ENCODE measurements at regions not wholly inside any gene's neighbourhood (a gene's known extent, or its start where the extent isn't known, plus 50 kb on each side); places are given as distances from the start of the nearest gene placed in this dataset.

GRCh38 chr4:23368081-23368697 is 521.7 kb downstream of the PPARGC1A start:
- no peaks in the 10 kb centered on the region for H3K36me3 ChIP-seq
- TF ChIP-seq CTCF (IDR thresholded peaks at IDR 0.05) (peak in 1 of 4 experiments; percentile 9), POLR2A (IDR thresholded peaks at IDR 0.05) (no peak)
- DNase-seq (ENCODE audit: low spot score) = no peak
- 62% methylated on average over 6 of the region's 6 CpGs for WGBS
- intact Hi-C loops (cut with DNase I) = no loop called here
- H3K4me1 ChIP-seq (replicated peaks) = no peaks in the 10 kb centered on the region
- H3K9me3 ChIP-seq = no peaks in the 10 kb centered on the region
- no peak overlapping the region for H3K4me3 ChIP-seq
- H3K27me3 ChIP-seq (replicated peaks; ENCODE audit: insufficient read depth) = no peaks in the 10 kb centered on the region
- H3K27ac ChIP-seq = no peak overlapping the region

GRCh38 chr4:23366557-23366906 is 523.3 kb downstream of the PPARGC1A start:
- TF ChIP-seq POLR2AphosphoS5 (IDR thresholded peaks at IDR 0.05) = no peak
- TF ChIP-seq CTCF (IDR thresholded peaks at IDR 0.05) = no peak
- no peak for TF ChIP-seq POLR2A (IDR thresholded peaks at IDR 0.05)
- DNase-seq (ENCODE audit: low spot score) = no peak
- H3K4me3 ChIP-seq = no peak overlapping the region
- H3K4me1 ChIP-seq (replicated peaks) = no peaks in the 10 kb centered on the region
- intact Hi-C loops (cut with DNase I) = no loop called here
- no peaks in the 10 kb centered on the region for H3K9me3 ChIP-seq
- H3K27me3 ChIP-seq (replicated peaks; ENCODE audit: insufficient read depth) = no peaks in the 10 kb centered on the region
- 87% methylated on average over 1 of the region's 1 CpG for WGBS
- H3K27ac ChIP-seq = no peak overlapping the region
- no peaks in the 10 kb centered on the region for H3K36me3 ChIP-seq

- Histone ChIP-seq H3K27ac (no peak overlapping the region), H3K36me3 (no peaks in the 10 kb centered on the region), H3K27me3 (replicated peaks; ENCODE audit: insufficient read depth) (no peaks in the 10 kb centered on the region), H3K9me3 (no peaks in the 10 kb centered on the region), H3K4me3 (no peak overlapping the region), H3K4me1 (replicated peaks) (no peaks in the 10 kb centered on the region)
- 52% methylated on average over 2 of the region's 2 CpGs for WGBS
- TF ChIP-seq POLR2A (IDR thresholded peaks at IDR 0.05) (no peak), CTCF (IDR thresholded peaks at IDR 0.05) (no peak), POLR2AphosphoS5 (IDR thresholded peaks at IDR 0.05) (no peak)
- DNase-seq (ENCODE audit: low spot score) = no peak
- intact Hi-C loops (cut with DNase I) = no loop called here
These were observed 523.8 kb downstream of the PPARGC1A start for GRCh38 chr4:23365871-23366556.

- 51% methylated on average over 2 of the region's 2 CpGs for WGBS
These were observed 524.8 kb downstream of the PPARGC1A start for GRCh38 chr4:23365086-23365485.

More at GRCh38 chr4:23365086-23365485, 524.8 kb downstream of the PPARGC1A start:
- TF ChIP-seq CTCF (IDR thresholded peaks at IDR 0.05) (no peak), POLR2AphosphoS5 (IDR thresholded peaks at IDR 0.05) (no peak), POLR2A (IDR thresholded peaks at IDR 0.05) (no peak)
- Histone ChIP-seq H3K36me3 (no peaks in the 10 kb centered on the region), H3K4me1 (replicated peaks) (no peaks in the 10 kb centered on the region), H3K27me3 (replicated peaks; ENCODE audit: insufficient read depth) (no peaks in the 10 kb centered on the region), H3K9me3 (no peaks in the 10 kb centered on the region), H3K4me3 (no peak overlapping the region), H3K27ac (no peak overlapping the region)
- DNase-seq (ENCODE audit: low spot score) = no peak
- intact Hi-C loops (cut with DNase I) = no loop called here

Measured in prostate gland (tissue), 2 donors.